IMR-90 (cell line): ENCODE measurements at regions not wholly inside any gene's neighbourhood (a gene's known extent, or its start where the extent isn't known, plus 50 kb on each side); places are given as distances from the start of the nearest gene placed in this dataset.

ENCODE experiments used
- BHLHE40 ChIP-seq: fragments of 150-350 bp; IDR thresholded peaks from 2 replicates; pipeline ENCODE4 v1.6.1; 2016; ENCODE audit warnings: mild to moderate bottlenecking, low read depth, low read length
- CEBPB ChIP-seq: IDR thresholded peaks from 2 replicates; pipeline ENCODE4 v1.6.1; 2012; ENCODE audit warnings: low read depth, low read length, improper control_type of control experiment
- FOS ChIP-seq: fragments of 150-350 bp; IDR thresholded peaks from 2 replicates; pipeline ENCODE4 v1.6.1; 2016; ENCODE audit warnings: low read depth, low read length
- MAZ ChIP-seq: IDR thresholded peaks from 2 replicates; pipeline ENCODE4 v1.6.1; 2012; ENCODE audit warnings: low read depth, mild to moderate bottlenecking, low read length, improper control_type of control experiment, moderate library complexity, borderline replicate concordance
- POLR2A ChIP-seq: IDR thresholded peaks from 2 replicates; pipeline ENCODE4 v1.6.1; 2012; ENCODE audit warnings: mild to moderate bottlenecking, low read depth, low read length
- RFX5 ChIP-seq: IDR thresholded peaks from 2 replicates; pipeline ENCODE4 v1.8.0; 2012; ENCODE audit warnings: low read depth, mild to moderate bottlenecking, low read length, moderate library complexity
- TF ChIP-seq, protein P1 (sequence below): conservative IDR thresholded peaks from 2 replicates; pipeline ENCODE4 v1.5.1; 2012; ENCODE audit warnings: mild to moderate bottlenecking, low read depth, low read length, improper control_type of control experiment
- TF ChIP-seq, protein P2 (sequence below): fragments of 150-350 bp; IDR thresholded peaks from 2 replicates; pipeline ENCODE4 v1.6.1; 2017; ENCODE audit warnings: mild to moderate bottlenecking, antibody characterized with exemption, low read length, low read depth

DNA sequence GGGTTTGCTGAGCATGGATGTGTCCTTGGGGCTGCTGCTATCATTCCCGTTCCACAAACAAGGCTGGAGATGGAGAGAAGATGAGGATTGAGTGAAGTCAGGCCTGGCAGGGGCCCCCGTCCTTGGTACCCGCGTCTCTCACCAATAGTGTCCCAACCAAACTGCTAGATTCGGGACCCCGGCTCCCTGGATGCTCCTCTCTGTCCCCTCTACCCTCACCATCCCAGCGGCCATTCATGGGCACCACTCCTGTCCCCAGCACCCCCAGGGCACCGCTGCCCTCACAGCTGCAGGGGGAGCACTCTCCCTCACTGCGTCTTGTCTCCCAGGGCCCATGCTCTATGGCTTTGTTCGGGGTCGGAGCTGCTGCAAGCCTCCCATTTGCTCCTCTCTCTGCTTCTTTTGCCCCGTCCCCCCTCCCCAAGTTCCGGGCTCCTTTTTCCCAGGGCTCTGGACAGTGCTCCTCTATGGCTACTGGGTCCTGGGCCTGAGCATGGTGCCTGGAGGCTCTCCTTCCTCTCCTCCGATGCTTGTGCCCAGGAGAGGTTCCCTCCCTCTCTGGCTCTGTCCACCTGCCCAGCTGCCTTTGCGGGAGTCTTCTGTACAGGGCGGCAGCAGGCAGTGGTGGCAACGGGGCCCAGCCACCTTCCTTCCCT, 219.5 kb downstream of the TEX29 start:
- TF ChIP-seq FOS, result no peak
- TF ChIP-seq, protein P1, sequence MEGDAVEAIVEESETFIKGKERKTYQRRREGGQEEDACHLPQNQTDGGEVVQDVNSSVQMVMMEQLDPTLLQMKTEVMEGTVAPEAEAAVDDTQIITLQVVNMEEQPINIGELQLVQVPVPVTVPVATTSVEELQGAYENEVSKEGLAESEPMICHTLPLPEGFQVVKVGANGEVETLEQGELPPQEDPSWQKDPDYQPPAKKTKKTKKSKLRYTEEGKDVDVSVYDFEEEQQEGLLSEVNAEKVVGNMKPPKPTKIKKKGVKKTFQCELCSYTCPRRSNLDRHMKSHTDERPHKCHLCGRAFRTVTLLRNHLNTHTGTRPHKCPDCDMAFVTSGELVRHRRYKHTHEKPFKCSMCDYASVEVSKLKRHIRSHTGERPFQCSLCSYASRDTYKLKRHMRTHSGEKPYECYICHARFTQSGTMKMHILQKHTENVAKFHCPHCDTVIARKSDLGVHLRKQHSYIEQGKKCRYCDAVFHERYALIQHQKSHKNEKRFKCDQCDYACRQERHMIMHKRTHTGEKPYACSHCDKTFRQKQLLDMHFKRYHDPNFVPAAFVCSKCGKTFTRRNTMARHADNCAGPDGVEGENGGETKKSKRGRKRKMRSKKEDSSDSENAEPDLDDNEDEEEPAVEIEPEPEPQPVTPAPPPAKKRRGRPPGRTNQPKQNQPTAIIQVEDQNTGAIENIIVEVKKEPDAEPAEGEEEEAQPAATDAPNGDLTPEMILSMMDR, result no peak
- no peak for TF ChIP-seq RFX5
- TF ChIP-seq, protein P2, sequence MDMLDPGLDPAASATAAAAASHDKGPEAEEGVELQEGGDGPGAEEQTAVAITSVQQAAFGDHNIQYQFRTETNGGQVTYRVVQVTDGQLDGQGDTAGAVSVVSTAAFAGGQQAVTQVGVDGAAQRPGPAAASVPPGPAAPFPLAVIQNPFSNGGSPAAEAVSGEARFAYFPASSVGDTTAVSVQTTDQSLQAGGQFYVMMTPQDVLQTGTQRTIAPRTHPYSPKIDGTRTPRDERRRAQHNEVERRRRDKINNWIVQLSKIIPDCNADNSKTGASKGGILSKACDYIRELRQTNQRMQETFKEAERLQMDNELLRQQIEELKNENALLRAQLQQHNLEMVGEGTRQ, result no peak
- TF ChIP-seq MAZ, result no peak
- TF ChIP-seq BHLHE40, result no peak
- TF ChIP-seq POLR2A, result no peak
- no peak for TF ChIP-seq CEBPB
